ENCODE measurements at regions not wholly inside any gene's neighbourhood (a gene's known extent, or its start where the extent isn't known, plus 50 kb on each side); places are given as distances from the start of the nearest gene placed in this dataset.

DNA sequence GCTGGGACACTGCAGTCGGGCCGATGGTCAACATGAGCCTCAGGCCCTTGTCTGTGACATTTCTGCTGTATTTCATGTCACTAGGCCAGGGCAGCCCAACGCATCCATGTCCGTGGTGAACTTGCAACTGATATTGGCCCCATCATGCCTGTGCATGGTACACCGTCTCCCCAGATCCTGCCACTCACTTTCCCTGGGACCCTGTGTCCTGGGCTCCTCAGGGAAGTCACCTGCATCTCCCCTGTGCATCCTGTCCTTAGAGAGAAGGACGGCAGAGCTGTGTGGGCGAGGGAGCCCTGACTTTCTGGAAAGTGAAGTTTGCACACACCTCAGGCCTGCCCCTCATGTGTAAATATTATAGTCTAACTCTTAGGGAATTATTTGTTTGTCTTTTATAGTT lies 123.3 kb downstream of the ACKR3 start:
- Mint-ChIP-seq H3K27ac (ENCODE audit: unreplicated experiment) (no peak overlapping the region), H3K4me1 (ENCODE audit: unreplicated experiment) (peaks cover 37% of the 10 kb centered on the region), H3K4me3 (ENCODE audit: unreplicated experiment) (no peak overlapping the region), H3K27me3 (ENCODE audit: unreplicated experiment) (peaks cover 10% of the 10 kb centered on the region), H3K36me3 (ENCODE audit: unreplicated experiment) (no peaks in the 10 kb centered on the region), H3K9me3 (ENCODE audit: unreplicated experiment) (no peaks in the 10 kb centered on the region)
- TF ChIP-seq, protein P1, sequence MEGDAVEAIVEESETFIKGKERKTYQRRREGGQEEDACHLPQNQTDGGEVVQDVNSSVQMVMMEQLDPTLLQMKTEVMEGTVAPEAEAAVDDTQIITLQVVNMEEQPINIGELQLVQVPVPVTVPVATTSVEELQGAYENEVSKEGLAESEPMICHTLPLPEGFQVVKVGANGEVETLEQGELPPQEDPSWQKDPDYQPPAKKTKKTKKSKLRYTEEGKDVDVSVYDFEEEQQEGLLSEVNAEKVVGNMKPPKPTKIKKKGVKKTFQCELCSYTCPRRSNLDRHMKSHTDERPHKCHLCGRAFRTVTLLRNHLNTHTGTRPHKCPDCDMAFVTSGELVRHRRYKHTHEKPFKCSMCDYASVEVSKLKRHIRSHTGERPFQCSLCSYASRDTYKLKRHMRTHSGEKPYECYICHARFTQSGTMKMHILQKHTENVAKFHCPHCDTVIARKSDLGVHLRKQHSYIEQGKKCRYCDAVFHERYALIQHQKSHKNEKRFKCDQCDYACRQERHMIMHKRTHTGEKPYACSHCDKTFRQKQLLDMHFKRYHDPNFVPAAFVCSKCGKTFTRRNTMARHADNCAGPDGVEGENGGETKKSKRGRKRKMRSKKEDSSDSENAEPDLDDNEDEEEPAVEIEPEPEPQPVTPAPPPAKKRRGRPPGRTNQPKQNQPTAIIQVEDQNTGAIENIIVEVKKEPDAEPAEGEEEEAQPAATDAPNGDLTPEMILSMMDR (IDR thresholded peaks at IDR 0.05): no peak
- no peak for DNase-seq (ENCODE audit: extremely low spot score, unreplicated experiment)

DNA sequence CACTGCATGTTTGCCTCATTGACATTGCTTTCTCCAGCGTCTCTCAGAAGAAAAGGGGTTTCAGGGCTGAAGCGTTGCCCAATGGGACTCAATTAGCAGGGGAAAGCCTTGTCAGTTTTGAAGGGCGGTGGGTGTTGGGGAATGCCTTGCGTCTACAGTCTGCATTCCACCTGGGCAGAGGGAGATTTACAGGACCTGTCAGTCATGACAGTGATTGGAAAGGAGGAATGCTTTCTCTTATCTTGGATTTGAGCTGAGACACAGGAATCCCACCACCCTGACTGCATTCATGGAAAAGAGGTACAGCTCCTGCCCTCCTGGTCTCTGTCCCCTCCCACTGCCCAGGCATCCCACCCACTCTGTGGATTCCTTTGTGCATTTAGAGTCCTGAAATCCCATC lies 123.9 kb downstream of the ACKR3 start:
- Mint-ChIP-seq H3K27ac (ENCODE audit: unreplicated experiment) (no peak overlapping the region), H3K4me3 (ENCODE audit: unreplicated experiment) (no peak overlapping the region), H3K27me3 (ENCODE audit: unreplicated experiment) (peaks cover 10% of the 10 kb centered on the region), H3K36me3 (ENCODE audit: unreplicated experiment) (no peaks in the 10 kb centered on the region), H3K9me3 (ENCODE audit: unreplicated experiment) (no peaks in the 10 kb centered on the region), H3K4me1 (ENCODE audit: unreplicated experiment) (peaks cover 37% of the 10 kb centered on the region)
- TF ChIP-seq, protein P1 (IDR thresholded peaks at IDR 0.05): no peak
- DNase-seq (ENCODE audit: extremely low spot score, unreplicated experiment): no peak

DNA sequence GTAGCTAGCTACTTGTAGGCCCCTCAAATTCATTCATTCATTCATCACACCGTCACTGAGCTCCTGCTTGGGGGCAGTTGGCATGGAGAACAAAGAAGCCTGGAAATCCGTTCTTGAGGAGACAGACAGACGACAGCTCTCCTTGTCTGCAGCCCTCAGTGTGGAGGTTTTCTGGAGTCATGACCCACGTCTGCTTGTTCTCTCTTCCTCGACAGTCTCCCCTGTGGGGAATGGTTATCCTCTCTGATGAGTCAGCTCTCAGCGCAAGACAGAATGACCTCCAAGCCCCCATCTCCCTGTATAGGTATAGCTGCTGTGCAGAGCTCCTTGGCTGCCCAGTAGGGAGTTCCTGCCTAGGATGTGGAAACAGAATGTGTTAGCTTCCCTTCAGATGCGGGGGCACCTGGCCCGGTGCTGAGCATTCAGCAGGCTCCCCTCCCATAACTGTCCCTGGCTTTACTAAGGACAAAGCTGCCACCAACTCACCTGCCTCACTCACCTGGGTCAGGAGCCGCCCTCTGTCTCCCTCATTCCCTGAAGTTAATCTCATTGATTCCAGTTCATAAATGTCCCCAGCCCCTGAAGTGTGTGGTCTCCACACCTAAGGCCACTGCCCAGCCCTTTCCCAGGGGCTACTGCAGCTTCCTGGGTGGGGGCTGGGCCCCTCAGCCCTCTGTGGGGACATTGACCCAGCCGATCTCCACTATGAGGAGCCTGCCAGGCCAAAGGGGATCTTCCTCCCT lies 124.7 kb downstream of the ACKR3 start:
- TF ChIP-seq, protein P1 (IDR thresholded peaks at IDR 0.05): no peak
- Mint-ChIP-seq H3K9me3 (ENCODE audit: unreplicated experiment) (no peaks in the 10 kb centered on the region), H3K27ac (ENCODE audit: unreplicated experiment) (no peak overlapping the region), H3K27me3 (ENCODE audit: unreplicated experiment) (peaks cover 10% of the 10 kb centered on the region), H3K4me3 (ENCODE audit: unreplicated experiment) (no peak overlapping the region), H3K4me1 (ENCODE audit: unreplicated experiment) (peaks cover 33% of the 10 kb centered on the region), H3K36me3 (ENCODE audit: unreplicated experiment) (no peaks in the 10 kb centered on the region)
- no peak for DNase-seq (ENCODE audit: extremely low spot score, unreplicated experiment)

DNA sequence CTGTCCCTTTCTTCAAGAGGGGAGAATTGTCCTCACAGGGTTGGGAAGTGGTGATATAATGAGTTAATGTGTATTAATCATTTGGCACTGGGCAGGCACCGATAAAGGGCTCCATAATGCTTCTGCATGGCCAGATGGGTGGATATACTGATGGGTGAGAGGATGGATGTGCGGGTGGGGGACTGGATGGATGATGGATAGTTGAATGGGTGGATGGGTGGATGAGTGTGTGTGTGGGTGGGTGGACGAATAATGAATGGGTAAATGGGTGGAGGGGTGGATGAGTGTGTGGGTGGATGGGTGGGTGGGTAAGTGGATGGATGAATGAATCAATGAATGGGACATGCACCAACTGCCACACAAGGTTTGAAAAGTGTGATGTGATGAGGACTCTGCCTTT lies 127.2 kb downstream of the ACKR3 start:
- no peaks in the 10 kb centered on the region for H3K36me3 Mint-ChIP-seq (ENCODE audit: unreplicated experiment)
- no peaks in the 10 kb centered on the region for H3K9me3 Mint-ChIP-seq (ENCODE audit: unreplicated experiment)
- peaks cover 12% of the 10 kb centered on the region for H3K4me1 Mint-ChIP-seq (ENCODE audit: unreplicated experiment)
- H3K27me3 Mint-ChIP-seq (ENCODE audit: unreplicated experiment): peaks cover 10% of the 10 kb centered on the region
- no peak for DNase-seq (ENCODE audit: extremely low spot score, unreplicated experiment)
- no peak overlapping the region for H3K27ac Mint-ChIP-seq (ENCODE audit: unreplicated experiment)
- TF ChIP-seq, protein P1 (IDR thresholded peaks at IDR 0.05): no peak
- no peak overlapping the region for H3K4me3 Mint-ChIP-seq (ENCODE audit: unreplicated experiment)

DNA sequence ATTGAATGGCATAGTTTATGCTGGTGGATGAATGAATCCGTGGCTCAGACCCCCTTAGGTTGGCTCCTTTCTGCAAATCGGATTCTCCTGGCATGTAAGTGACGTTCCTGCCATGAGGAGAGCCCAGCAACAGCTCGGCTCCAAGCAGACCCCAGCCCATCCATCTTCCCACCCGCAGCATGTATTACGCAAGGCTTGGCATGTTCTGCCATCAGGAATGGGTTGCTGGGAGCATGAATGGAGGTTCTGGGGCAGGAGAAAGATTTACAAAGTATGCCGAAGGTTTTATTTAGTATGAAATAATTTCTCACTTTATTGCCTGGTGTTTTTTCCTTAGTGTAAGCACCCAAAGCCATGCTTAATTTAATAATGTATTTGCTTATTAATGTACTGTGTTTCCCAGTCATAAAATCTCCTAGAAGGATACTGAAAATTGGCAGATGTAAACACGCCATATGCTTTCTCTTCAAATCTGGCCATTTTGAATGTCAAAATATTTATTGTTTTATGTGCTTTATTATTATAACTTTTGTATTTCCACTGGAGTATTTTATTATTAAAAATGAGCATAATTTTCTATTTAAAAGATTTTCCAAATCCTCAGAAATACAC lies 128.5 kb downstream of the ACKR3 start:
- H3K9me3 Mint-ChIP-seq (ENCODE audit: unreplicated experiment): no peaks in the 10 kb centered on the region
- H3K4me1 Mint-ChIP-seq (ENCODE audit: unreplicated experiment): peaks cover 7% of the 10 kb centered on the region
- peaks cover 10% of the 10 kb centered on the region for H3K27me3 Mint-ChIP-seq (ENCODE audit: unreplicated experiment)
- no peak for DNase-seq (ENCODE audit: extremely low spot score, unreplicated experiment)
- H3K4me3 Mint-ChIP-seq (ENCODE audit: unreplicated experiment): no peak overlapping the region
- no peak overlapping the region for H3K27ac Mint-ChIP-seq (ENCODE audit: unreplicated experiment)
- TF ChIP-seq, protein P1 (IDR thresholded peaks at IDR 0.05): no peak
- no peaks in the 10 kb centered on the region for H3K36me3 Mint-ChIP-seq (ENCODE audit: unreplicated experiment)

Measured in osteocyte (in vitro differentiated cells).